PFSK-1 (cell line): ENCODE measurements at regions not wholly inside any gene's neighbourhood (a gene's known extent, or its start where the extent isn't known, plus 50 kb on each side); places are given as distances from the start of the nearest gene placed in this dataset.

ENCODE experiments used
- FOXP2 ChIP-seq: optimal IDR thresholded peaks from 2 replicates; pipeline ENCODE3; 2011; ENCODE audit warnings: borderline replicate concordance, control low read depth, inconsistent platforms; ENCODE audit not compliant: insufficient read depth; ENCODE audit errors: extremely low read length, extremely low read depth
- POLR2AphosphoS5 ChIP-seq: IDR thresholded peaks from 2 replicates; pipeline ENCODE4 v1.6.1; 2012; ENCODE audit warnings: low read depth, mild to moderate bottlenecking, control low read depth, low read length, moderate library complexity
- REST ChIP-seq, 2 experiments: IDR thresholded peaks; 2 replicates each; pipeline versions ENCODE4 v1.6.1 to v1.8.0; 2011 to 2012; ENCODE audit warnings: low read depth in 2 of 2, low read length in 2 of 2, control low read depth in 1 of 2, inconsistent platforms in 1 of 2, mild to moderate bottlenecking in 1 of 2, moderate library complexity in 1 of 2; ENCODE audit not compliant: insufficient read depth in 1 of 2
- SIN3A ChIP-seq: IDR thresholded peaks from 2 replicates; pipeline ENCODE4 v1.6.1; 2012; ENCODE audit warnings: mild to moderate bottlenecking, low read length, moderate library complexity, borderline replicate concordance; ENCODE audit not compliant: insufficient read depth
- TAF1 ChIP-seq: IDR thresholded peaks from 2 replicates; pipeline ENCODE4 v1.6.1; 2012; ENCODE audit warnings: low read length, control low read depth, borderline replicate concordance; ENCODE audit not compliant: insufficient read depth

DNA sequence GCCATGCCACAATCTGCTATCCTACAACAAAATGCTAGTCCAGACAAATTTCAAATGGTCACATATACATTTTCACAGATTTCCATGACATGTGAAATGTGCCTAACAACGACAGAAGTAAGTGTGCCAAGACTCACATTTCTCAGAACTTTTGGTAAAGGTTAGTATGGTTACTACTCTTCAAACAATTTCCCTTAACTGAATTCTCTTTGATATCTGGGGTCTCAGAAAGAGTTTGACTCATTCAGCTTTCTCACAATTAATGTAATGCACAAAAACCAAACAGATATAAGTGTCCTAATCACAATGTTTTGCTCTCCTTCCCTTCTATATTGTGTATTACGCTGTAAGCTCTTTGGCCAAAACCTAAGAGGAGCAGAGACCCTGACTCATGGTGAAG lies 122.4 kb upstream of the LEF1 start:
- TF ChIP-seq REST (IDR thresholded peaks at IDR 0.05; ENCODE audit: insufficient read depth in 1 of 2, low read depth in 2 of 2, low read length in 2 of 2) (no peak), FOXP2 (no peak), TAF1 (no peak), SIN3A (no peak), POLR2AphosphoS5 (no peak)
